HEK293 (cell line): ENCODE measurements at regions not wholly inside any gene's neighbourhood (a gene's known extent, or its start where the extent isn't known, plus 50 kb on each side); places are given as distances from the start of the nearest gene placed in this dataset.

ENCODE experiments used
- CTCF ChIA-PET: fragments of 350-600 bp; formaldehyde crosslinking; extraction: SDS; loops from one replicate; lab custom pipeline; 2021; ENCODE audit warnings: antibody characterized with exemption; lab: Yijun Ruan, JAX
- POLR2A ChIA-PET: fragments of 300-600 bp; formaldehyde crosslinking; extraction: SDS; loops from one replicate; lab custom pipeline; 2020; ENCODE audit warnings: antibody characterized with exemption, inconsistent platforms; lab: Yijun Ruan, JAX
- H3K27ac ChIP-seq: fragments of 200-500 bp; sonication (Bioruptor generic); 2 replicates; pipeline ENCODE4 v1.5.1; 2014; ENCODE audit warnings: low read depth, low read length, control low read depth, inconsistent platforms; ENCODE audit errors: extremely low read depth
- H3K36me3 ChIP-seq, 2 experiments: fragments of 200-500 bp in 1 of 2; sonication (Bioruptor generic) in 1 of 2; 1 replicate in 1 of 2; 2 replicates in 1 of 2; pipeline ENCODE4 v1.5.1; 2014 to 2017; ENCODE audit warnings: inconsistent platforms in 2 of 2, low read length in 2 of 2; ENCODE audit not compliant: control insufficient read depth in 2 of 2, insufficient read depth in 1 of 2
- H3K4me1 ChIP-seq: fragments of 200-500 bp; sonication (Bioruptor generic); 2 replicates; pipeline ENCODE4 v1.5.1; 2014; ENCODE audit warnings: mild to moderate bottlenecking, low read length, inconsistent platforms; ENCODE audit not compliant: control insufficient read depth, insufficient read depth
- H3K4me3 ChIP-seq: 2 replicates; pipeline ENCODE4 v1.5.1; 2011; ENCODE audit warnings: low read depth, mild to moderate bottlenecking, control low read depth, low read length, moderate library complexity
- H3K9me3 ChIP-seq: fragments of 200-500 bp; sonication (Bioruptor generic); 2 replicates; pipeline ENCODE4 v1.5.1; 2014; ENCODE audit warnings: low read depth, low read length, inconsistent platforms; ENCODE audit not compliant: control insufficient read depth, insufficient read depth
- FEZF1 ChIP-seq: fragments of 450-650 bp; formaldehyde crosslinking; IDR thresholded peaks from 2 replicates; pipeline ENCODE4 v1.5.1; 2016; ENCODE audit warnings: missing biosample characterization, missing genetic modification characterization
- GLI2 ChIP-seq: fragments of 450-650 bp; formaldehyde crosslinking; IDR thresholded peaks from 2 replicates; pipeline ENCODE4; 2017; ENCODE audit warnings: missing biosample characterization, missing genetic modification characterization, low read depth, borderline replicate concordance
- PRDM1 ChIP-seq: fragments of 450-650 bp; formaldehyde crosslinking; IDR thresholded peaks from 2 replicates; pipeline ENCODE4; 2016; ENCODE audit warnings: missing biosample characterization, missing genetic modification characterization
- SCRT2 ChIP-seq: fragments of 450-650 bp; formaldehyde crosslinking; IDR thresholded peaks from 2 replicates; pipeline ENCODE4 v1.5.1; 2016; ENCODE audit warnings: missing biosample characterization, missing genetic modification characterization
- ZFP69B ChIP-seq: fragments of 450-650 bp; formaldehyde crosslinking; IDR thresholded peaks from 2 replicates; pipeline ENCODE4 v1.5.1; 2016; ENCODE audit warnings: missing biosample characterization, missing genetic modification characterization
- ZNF16 ChIP-seq: fragments of 450-650 bp; formaldehyde crosslinking; IDR thresholded peaks from 2 replicates; pipeline ENCODE4 v1.5.1; 2016; ENCODE audit warnings: low read depth, missing biosample characterization, missing genetic modification characterization
- ZNF221 ChIP-seq: fragments of 450-650 bp; formaldehyde crosslinking; IDR thresholded peaks from 2 replicates; pipeline ENCODE4 v1.5.1; 2017; ENCODE audit warnings: missing biosample characterization, missing genetic modification characterization, borderline replicate concordance
- ZNF23 ChIP-seq: fragments of 450-650 bp; formaldehyde crosslinking; IDR thresholded peaks from 2 replicates; pipeline ENCODE4 v1.5.1; 2016; ENCODE audit warnings: missing biosample characterization, missing genetic modification characterization, borderline replicate concordance
- ZNF302 ChIP-seq: fragments of 450-650 bp; formaldehyde crosslinking; IDR thresholded peaks from 2 replicates; pipeline ENCODE4 v1.5.1; 2016; ENCODE audit warnings: missing biosample characterization, missing genetic modification characterization, low read depth
- ZNF391 ChIP-seq: fragments of 450-650 bp; formaldehyde crosslinking; IDR thresholded peaks from 2 replicates; pipeline ENCODE4 v1.5.1; 2016; ENCODE audit warnings: low read depth, missing biosample characterization, missing genetic modification characterization, borderline replicate concordance
- ZNF394 ChIP-seq: fragments of 450-650 bp; formaldehyde crosslinking; IDR thresholded peaks from 2 replicates; pipeline ENCODE4 v1.5.1; 2016; ENCODE audit warnings: missing biosample characterization, missing genetic modification characterization, mild to moderate bottlenecking, moderate library complexity, borderline replicate concordance
- ZNF433 ChIP-seq: fragments of 450-650 bp; formaldehyde crosslinking; IDR thresholded peaks from 2 replicates; pipeline ENCODE4 v1.5.1; 2016; ENCODE audit warnings: missing biosample characterization, missing genetic modification characterization, low read depth
- ZNF529 ChIP-seq: fragments of 450-650 bp; formaldehyde crosslinking; IDR thresholded peaks from 2 replicates; pipeline ENCODE4 v1.5.1; 2017; ENCODE audit warnings: missing genetic modification characterization, missing biosample characterization; ENCODE audit not compliant: insufficient replicate concordance
- ZNF549 ChIP-seq: fragments of 450-650 bp; IDR thresholded peaks from 2 replicates; pipeline ENCODE4 v1.5.1; 2018; ENCODE audit warnings: missing biosample characterization, missing genetic modification characterization, mild to moderate bottlenecking, inconsistent platforms, moderate library complexity
- ZNF555 ChIP-seq: fragments of 450-650 bp; formaldehyde crosslinking; conservative IDR thresholded peaks from 2 replicates; pipeline ENCODE4 v1.5.1; 2017; ENCODE audit warnings: missing biosample characterization, mild to moderate bottlenecking, missing genetic modification characterization, inconsistent platforms
- ZNF621 ChIP-seq: fragments of 450-650 bp; formaldehyde crosslinking; IDR thresholded peaks from 2 replicates; pipeline ENCODE4 v1.5.1; 2017; ENCODE audit warnings: missing biosample characterization, missing genetic modification characterization
- ZNF629 ChIP-seq: fragments of 450-650 bp; formaldehyde crosslinking; IDR thresholded peaks from 2 replicates; pipeline ENCODE4 v1.5.1; 2017; ENCODE audit warnings: missing biosample characterization, missing genetic modification characterization
- ZNF664 ChIP-seq: fragments of 450-650 bp; formaldehyde crosslinking; IDR thresholded peaks from 2 replicates; pipeline ENCODE4 v1.5.1; 2016; ENCODE audit warnings: missing biosample characterization, missing genetic modification characterization
- ZNF707 ChIP-seq: fragments of 450-650 bp; formaldehyde crosslinking; IDR thresholded peaks from 2 replicates; pipeline ENCODE4 v1.5.1; 2016; ENCODE audit warnings: missing biosample characterization, missing genetic modification characterization
- ZNF76 ChIP-seq: fragments of 450-650 bp; formaldehyde crosslinking; IDR thresholded peaks from 2 replicates; pipeline ENCODE4; 2016; ENCODE audit warnings: low read depth, missing biosample characterization, missing genetic modification characterization, borderline replicate concordance
- ZNF776 ChIP-seq: fragments of 450-650 bp; formaldehyde crosslinking; IDR thresholded peaks from 2 replicates; pipeline ENCODE4 v1.5.0; 2017; ENCODE audit warnings: missing biosample characterization, missing genetic modification characterization, borderline replicate concordance
- TF ChIP-seq, protein P1 (sequence below): fragments of 450-650 bp; formaldehyde crosslinking; conservative IDR thresholded peaks from 2 replicates; pipeline ENCODE4 v1.5.1; 2016; ENCODE audit warnings: low read depth, missing biosample characterization, missing genetic modification characterization
- TF ChIP-seq, protein P2 (sequence below): fragments of 450-650 bp; formaldehyde crosslinking; IDR thresholded peaks from 2 replicates; pipeline ENCODE4 v1.5.1; 2016; ENCODE audit warnings: missing biosample characterization, missing genetic modification characterization
- TF ChIP-seq, protein P3 (sequence below): fragments of 450-650 bp; formaldehyde crosslinking; IDR thresholded peaks from 2 replicates; pipeline ENCODE4 v1.5.1; 2017; ENCODE audit warnings: missing biosample characterization, missing genetic modification characterization
- TF ChIP-seq, protein P4 (sequence below): fragments of 450-650 bp; formaldehyde crosslinking; IDR thresholded peaks from 2 replicates; pipeline ENCODE4 v1.5.1; 2017; ENCODE audit warnings: missing biosample characterization, missing genetic modification characterization

DNA sequence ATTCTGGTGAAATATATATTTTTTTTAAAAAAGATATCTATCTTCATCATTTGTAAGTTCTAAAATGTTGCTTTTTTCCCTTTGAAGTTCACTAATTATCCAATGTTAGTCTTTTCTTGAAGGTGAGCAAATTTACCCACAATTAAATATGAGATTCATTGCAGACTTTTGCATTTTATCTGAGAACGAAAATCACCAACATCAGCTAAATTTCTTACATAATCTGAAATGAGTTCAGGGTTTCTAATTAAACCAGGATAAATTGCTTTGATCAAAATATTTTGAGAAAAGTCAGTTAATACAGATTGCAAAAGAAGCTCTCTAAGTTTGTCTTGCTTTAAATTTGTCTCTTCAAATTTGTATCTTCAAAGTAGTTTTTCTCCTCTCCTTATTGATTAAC lies 486.4 kb upstream of the FSTL5 start:
- no peak for TF ChIP-seq ZNF23 (tag by site-specific recombination)
- no peak for TF ChIP-seq ZNF629 (tag by site-specific recombination)
- no peak for TF ChIP-seq ZNF433
- TF ChIP-seq ZNF555 (tag by site-specific recombination) = no peak
- TF ChIP-seq, protein P1, sequence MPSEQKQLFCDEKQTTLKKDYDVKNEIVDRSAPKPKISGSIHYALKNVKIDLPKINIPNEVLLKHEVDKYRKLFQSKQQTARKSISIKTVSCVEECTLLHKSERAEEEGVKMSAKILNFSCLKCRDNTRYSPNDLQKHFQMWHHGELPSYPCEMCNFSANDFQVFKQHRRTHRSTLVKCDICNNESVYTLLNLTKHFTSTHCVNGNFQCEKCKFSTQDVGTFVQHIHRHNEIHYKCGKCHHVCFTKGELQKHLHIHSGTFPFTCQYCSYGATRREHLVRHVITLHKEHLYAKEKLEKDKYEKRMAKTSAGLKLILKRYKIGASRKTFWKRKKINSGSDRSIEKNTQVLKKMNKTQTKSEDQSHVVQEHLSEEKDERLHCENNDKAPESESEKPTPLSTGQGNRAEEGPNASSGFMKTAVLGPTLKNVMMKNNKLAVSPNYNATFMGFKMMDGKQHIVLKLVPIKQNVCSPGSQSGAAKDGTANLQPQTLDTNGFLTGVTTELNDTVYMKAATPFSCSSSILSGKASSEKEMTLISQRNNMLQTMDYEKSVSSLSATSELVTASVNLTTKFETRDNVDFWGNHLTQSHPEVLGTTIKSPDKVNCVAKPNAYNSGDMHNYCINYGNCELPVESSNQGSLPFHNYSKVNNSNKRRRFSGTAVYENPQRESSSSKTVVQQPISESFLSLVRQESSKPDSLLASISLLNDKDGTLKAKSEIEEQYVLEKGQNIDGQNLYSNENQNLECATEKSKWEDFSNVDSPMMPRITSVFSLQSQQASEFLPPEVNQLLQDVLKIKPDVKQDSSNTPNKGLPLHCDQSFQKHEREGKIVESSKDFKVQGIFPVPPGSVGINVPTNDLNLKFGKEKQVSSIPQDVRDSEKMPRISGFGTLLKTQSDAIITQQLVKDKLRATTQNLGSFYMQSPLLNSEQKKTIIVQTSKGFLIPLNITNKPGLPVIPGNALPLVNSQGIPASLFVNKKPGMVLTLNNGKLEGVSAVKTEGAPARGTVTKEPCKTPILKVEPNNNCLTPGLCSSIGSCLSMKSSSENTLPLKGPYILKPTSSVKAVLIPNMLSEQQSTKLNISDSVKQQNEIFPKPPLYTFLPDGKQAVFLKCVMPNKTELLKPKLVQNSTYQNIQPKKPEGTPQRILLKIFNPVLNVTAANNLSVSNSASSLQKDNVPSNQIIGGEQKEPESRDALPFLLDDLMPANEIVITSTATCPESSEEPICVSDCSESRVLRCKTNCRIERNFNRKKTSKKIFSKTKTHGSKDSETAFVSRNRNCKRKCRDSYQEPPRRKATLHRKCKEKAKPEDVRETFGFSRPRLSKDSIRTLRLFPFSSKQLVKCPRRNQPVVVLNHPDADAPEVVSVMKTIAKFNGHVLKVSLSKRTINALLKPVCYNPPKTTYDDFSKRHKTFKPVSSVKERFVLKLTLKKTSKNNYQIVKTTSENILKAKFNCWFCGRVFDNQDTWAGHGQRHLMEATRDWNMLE (tag by site-specific recombination) = no peak
- TF ChIP-seq ZNF302 = no peak
- no peak for TF ChIP-seq ZNF221
- no peak for TF ChIP-seq ZNF776
- no peak for TF ChIP-seq ZNF664
- no peak for TF ChIP-seq ZNF391 (tag by site-specific recombination)
- no peak for TF ChIP-seq ZNF16 (tag by site-specific recombination)
- TF ChIP-seq, protein P2, sequence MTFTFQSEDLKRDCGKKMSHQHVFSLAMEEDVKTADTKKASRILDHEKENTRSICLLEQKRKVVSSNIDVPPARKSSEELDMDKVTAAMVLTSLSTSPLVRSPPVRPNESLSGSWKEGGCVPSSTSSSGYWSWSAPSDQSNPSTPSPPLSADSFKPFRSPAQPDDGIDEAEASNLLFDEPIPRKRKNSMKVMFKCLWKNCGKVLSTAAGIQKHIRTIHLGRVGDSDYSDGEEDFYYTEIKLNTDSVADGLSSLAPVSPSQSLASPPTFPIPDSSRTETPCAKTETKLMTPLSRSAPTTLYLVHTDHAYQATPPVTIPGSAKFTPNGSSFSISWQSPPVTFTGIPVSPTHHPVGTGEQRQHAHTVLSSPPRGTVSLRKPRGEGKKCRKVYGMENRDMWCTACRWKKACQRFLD (tag by site-specific recombination) = no peak
- TF ChIP-seq, all 188 proteins: peak for 0
- H3K9me3 ChIP-seq = no peaks in the 10 kb centered on the region
- no peaks in the 10 kb centered on the region for H3K36me3 ChIP-seq
- CTCF ChIA-PET = interaction anchor here (0.6 to 0.7 kb wide), 2 partner anchors 94 to 151 kb away, joined by 3 to 4 read pairs; no protein-coding TSS in a partner anchor
- POLR2A ChIA-PET = no interaction called here
- H3K4me3 ChIP-seq = no peak overlapping the region
- H3K27ac ChIP-seq = no peak overlapping the region
- no peaks in the 10 kb centered on the region for H3K4me1 ChIP-seq

DNA sequence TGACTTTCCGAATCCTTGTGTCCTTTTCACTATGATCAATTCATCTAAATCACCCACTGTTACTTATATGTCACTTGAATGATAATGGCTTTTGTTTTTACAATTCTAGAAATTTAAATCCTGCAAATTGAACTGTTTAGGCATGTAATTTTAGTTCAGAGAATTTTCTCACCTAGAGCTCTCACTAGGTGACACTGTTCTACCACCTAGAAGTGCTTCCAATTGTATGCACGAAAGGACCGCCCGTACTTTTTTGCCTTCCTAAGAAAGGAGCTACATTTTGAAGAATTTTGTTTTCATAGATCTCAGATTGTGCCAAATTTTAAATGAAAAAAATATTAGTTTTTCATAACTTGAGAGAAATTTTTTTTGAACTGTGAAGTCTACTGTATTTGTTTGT lies 481.6 kb upstream of the FSTL5 start:
- ChIA-PET POLR2A (no interaction called here), CTCF (interaction anchor here (0.6 kb wide), 1 partner anchor 79 kb away, joined by 6 read pairs; no protein-coding TSS in a partner anchor)
- Histone ChIP-seq H3K36me3 (no peaks in the 10 kb centered on the region), H3K4me1 (no peaks in the 10 kb centered on the region), H3K27ac (no peak overlapping the region), H3K9me3 (no peaks in the 10 kb centered on the region), H3K4me3 (no peak overlapping the region)
- TF ChIP-seq SCRT2 (tag by site-specific recombination) (no peak), ZNF621 (tag by site-specific recombination) (no peak), ZNF394 (tag by site-specific recombination) (no peak), ZNF76 (no peak), ZNF549 (tag by site-specific recombination) (no peak), ZNF707 (tag by site-specific recombination) (no peak), PRDM1 (tag by site-specific recombination) (no peak), ZFP69B (no peak), ZNF529 (tag by site-specific recombination) (no peak), GLI2 (no peak), FEZF1 (tag by site-specific recombination) (no peak)
- TF ChIP-seq, protein P3, sequence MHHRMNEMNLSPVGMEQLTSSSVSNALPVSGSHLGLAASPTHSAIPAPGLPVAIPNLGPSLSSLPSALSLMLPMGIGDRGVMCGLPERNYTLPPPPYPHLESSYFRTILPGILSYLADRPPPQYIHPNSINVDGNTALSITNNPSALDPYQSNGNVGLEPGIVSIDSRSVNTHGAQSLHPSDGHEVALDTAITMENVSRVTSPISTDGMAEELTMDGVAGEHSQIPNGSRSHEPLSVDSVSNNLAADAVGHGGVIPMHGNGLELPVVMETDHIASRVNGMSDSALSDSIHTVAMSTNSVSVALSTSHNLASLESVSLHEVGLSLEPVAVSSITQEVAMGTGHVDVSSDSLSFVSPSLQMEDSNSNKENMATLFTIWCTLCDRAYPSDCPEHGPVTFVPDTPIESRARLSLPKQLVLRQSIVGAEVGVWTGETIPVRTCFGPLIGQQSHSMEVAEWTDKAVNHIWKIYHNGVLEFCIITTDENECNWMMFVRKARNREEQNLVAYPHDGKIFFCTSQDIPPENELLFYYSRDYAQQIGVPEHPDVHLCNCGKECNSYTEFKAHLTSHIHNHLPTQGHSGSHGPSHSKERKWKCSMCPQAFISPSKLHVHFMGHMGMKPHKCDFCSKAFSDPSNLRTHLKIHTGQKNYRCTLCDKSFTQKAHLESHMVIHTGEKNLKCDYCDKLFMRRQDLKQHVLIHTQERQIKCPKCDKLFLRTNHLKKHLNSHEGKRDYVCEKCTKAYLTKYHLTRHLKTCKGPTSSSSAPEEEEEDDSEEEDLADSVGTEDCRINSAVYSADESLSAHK (tag by site-specific recombination) = no peak
- TF ChIP-seq, protein P4, sequence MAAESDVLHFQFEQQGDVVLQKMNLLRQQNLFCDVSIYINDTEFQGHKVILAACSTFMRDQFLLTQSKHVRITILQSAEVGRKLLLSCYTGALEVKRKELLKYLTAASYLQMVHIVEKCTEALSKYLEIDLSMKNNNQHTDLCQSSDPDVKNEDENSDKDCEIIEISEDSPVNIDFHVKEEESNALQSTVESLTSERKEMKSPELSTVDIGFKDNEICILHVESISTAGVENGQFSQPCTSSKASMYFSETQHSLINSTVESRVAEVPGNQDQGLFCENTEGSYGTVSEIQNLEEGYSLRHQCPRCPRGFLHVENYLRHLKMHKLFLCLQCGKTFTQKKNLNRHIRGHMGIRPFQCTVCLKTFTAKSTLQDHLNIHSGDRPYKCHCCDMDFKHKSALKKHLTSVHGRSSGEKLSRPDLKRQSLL = no peak
